Testis (tissue), 2 donors: ENCODE measurements at regions not wholly inside any gene's neighbourhood (a gene's known extent, or its start where the extent isn't known, plus 50 kb on each side); places are given as distances from the start of the nearest gene placed in this dataset.

Source experiments
- CTCF ChIP-seq, 3 experiments: fragments of 450-650 bp in 2 of 3; fragments of 200-600 bp in 1 of 3; sonication (generic) in 1 of 3; IDR thresholded peaks; one replicate each; pipeline ENCODE4 v1.5.1; 2016 to 2019; ENCODE audit warnings: antibody characterized with exemption in 3 of 3, mild to moderate bottlenecking in 2 of 3, moderate library complexity in 1 of 3
- POLR2A ChIP-seq: fragments of 450-650 bp; IDR thresholded peaks from one replicate; pipeline ENCODE4 v1.6.1; 2017; ENCODE audit warnings: antibody characterized with exemption, mild to moderate bottlenecking, moderate library complexity

- TF ChIP-seq CTCF (IDR thresholded peaks at IDR 0.05) (no peak), POLR2A (no peak)
These were observed 460.0 kb downstream of the TOX3 start for GRCh38 chr16:52086901-52087300.
